ENCODE measurements at regions not wholly inside any gene's neighbourhood (a gene's known extent, or its start where the extent isn't known, plus 50 kb on each side); places are given as distances from the start of the nearest gene placed in this dataset.

- no peak for TF ChIP-seq POLR2AphosphoS5 (IDR thresholded peaks at IDR 0.05)
- TF ChIP-seq POLR2A (IDR thresholded peaks at IDR 0.05) = no peak
- TF ChIP-seq CTCF (IDR thresholded peaks at IDR 0.05) = no peak
These were observed 1317.1 kb downstream of the SLITRK1 start for GRCh38 chr13:82565201-82565600.

All from sigmoid colon (tissue), 4 donors.